Heart left ventricle (tissue), 13 donors: ENCODE measurements at regions not wholly inside any gene's neighbourhood (a gene's known extent, or its start where the extent isn't known, plus 50 kb on each side); places are given as distances from the start of the nearest gene placed in this dataset.
"Not testable (repeated sequence)": the region's sequence is repeated elsewhere in the genome, so short reads cannot be mapped to it uniquely, and the experiment has no call there.

Experiments
- CTCF ChIP-seq, 12 donors: fragments of 200-600 bp; sonication (generic) in 4 of 12; IDR thresholded peaks; one replicate each; pipeline versions ENCODE4 v1.5.0 to v1.8.0; 2018 to 2022; ENCODE audit warnings: antibody characterized with exemption in 12 of 12, mild to moderate bottlenecking in 5 of 12
- POLR2A ChIP-seq, 2 donors: fragments of 450-650 bp; IDR thresholded peaks; one replicate each; pipeline ENCODE4 v1.6.1; 2017; ENCODE audit warnings: antibody characterized with exemption in 2 of 2, mild to moderate bottlenecking in 2 of 2, moderate library complexity in 2 of 2
- donor health status: ischemic (EF 13 %, LVEDD 7.1; RV severe dilation, severe dysfunction).
- donor health status: DM: no; HTN: yes; CAD: no.
- donor health status: DM: no; HTN: no; CAD: no.
- donor health status: ischemic (EF 25% LVEDD 6.9; RV normal size, moderate dysfunction).
- donor health status: ischemic (EF 25% LVEDD 5.7; RV mildly dilated, moderate dysfunction).
- donor health status: ischemic (EF 35%, LVEDD 5.7; RV mildly dilated, moderate dysfunction).
- donor health status: nonischemic (EF 11% LVEDD 7.7; RV severe dilation, severe dysfunction).
- donor health status: DM: yes; HTN: yes; CAD: no.
- donor health status: PGD.
- donor health status: ischemic (EF 29% LVEDD 5.4; RV normal size, mild dysfunction).
- donor health status: nonischemic (EF 23%, LVEDD 6.1; RV moderate dilation, normal function).

GRCh38 chr7:6991686-6992085, 165.6 kb upstream of the CCZ1B start:
- not testable (repeated sequence) for TF ChIP-seq CTCF, POLR2A (IDR thresholded peaks at IDR 0.05)
